ENCODE measurements at regions not wholly inside any gene's neighbourhood (a gene's known extent, or its start where the extent isn't known, plus 50 kb on each side); places are given as distances from the start of the nearest gene placed in this dataset.

- Histone ChIP-seq H3K4me3 (ENCODE audit: insufficient read depth, low read length) (no peak overlapping the region), H3K9me3 (ENCODE audit: low read depth, low read length) (no peaks in the 10 kb centered on the region), H4K20me1 (ENCODE audit: insufficient read depth, low read length) (no peaks in the 10 kb centered on the region), H2AFZ (ENCODE audit: low read length) (no peak overlapping the region), H3K4me1 (ENCODE audit: insufficient read depth, low read length) (no peaks in the 10 kb centered on the region), H3K27me3 (ENCODE audit: insufficient read depth, low read length) (no peaks in the 10 kb centered on the region), H3K79me2 (ENCODE audit: insufficient read depth, low read length) (no peaks in the 10 kb centered on the region), H3K27ac (ENCODE audit: low read depth, low read length) (no peak overlapping the region), H3K4me2 (ENCODE audit: insufficient read depth, low read length) (no peak overlapping the region), H3K36me3 (ENCODE audit: insufficient read depth, low read length) (no peaks in the 10 kb centered on the region)
- TF ChIP-seq, protein P1, sequence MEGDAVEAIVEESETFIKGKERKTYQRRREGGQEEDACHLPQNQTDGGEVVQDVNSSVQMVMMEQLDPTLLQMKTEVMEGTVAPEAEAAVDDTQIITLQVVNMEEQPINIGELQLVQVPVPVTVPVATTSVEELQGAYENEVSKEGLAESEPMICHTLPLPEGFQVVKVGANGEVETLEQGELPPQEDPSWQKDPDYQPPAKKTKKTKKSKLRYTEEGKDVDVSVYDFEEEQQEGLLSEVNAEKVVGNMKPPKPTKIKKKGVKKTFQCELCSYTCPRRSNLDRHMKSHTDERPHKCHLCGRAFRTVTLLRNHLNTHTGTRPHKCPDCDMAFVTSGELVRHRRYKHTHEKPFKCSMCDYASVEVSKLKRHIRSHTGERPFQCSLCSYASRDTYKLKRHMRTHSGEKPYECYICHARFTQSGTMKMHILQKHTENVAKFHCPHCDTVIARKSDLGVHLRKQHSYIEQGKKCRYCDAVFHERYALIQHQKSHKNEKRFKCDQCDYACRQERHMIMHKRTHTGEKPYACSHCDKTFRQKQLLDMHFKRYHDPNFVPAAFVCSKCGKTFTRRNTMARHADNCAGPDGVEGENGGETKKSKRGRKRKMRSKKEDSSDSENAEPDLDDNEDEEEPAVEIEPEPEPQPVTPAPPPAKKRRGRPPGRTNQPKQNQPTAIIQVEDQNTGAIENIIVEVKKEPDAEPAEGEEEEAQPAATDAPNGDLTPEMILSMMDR (IDR thresholded peaks at IDR 0.05; ENCODE audit: extremely low read depth, low read depth, low read length): no peak
- DNase-seq (ENCODE audit: insufficient read length, low spot score, missing footprints): no peak
Observed at GRCh38 chr11:103844327-103845215, 191.9 kb upstream of the DDI1 start.

DNA sequence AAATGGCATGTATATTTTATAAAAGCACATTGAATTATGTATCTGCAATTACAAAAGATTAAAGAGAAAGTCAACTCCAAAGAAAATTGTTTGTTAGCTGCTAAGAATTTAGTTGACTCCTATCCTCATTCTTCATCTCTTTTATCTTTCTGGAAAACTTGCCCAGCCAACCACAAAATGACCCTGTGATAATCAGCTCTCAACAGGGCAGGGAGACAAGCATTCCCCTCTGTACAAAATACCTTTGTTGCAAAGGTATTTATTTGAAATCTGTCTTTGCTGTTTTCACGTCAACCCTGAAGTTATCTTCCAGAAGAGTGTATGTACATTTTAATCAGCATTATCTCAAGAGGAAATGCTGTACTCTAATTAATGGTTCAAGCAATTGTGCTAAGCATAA lies 191.1 kb upstream of the DDI1 start:
- Histone ChIP-seq H3K4me3 (ENCODE audit: insufficient read depth, low read length) (no peak overlapping the region), H3K9me3 (ENCODE audit: low read depth, low read length) (no peaks in the 10 kb centered on the region), H3K27me3 (ENCODE audit: insufficient read depth, low read length) (no peaks in the 10 kb centered on the region), H3K79me2 (ENCODE audit: insufficient read depth, low read length) (no peaks in the 10 kb centered on the region), H2AFZ (ENCODE audit: low read length) (no peak overlapping the region), H3K4me1 (ENCODE audit: insufficient read depth, low read length) (no peaks in the 10 kb centered on the region), H3K4me2 (ENCODE audit: insufficient read depth, low read length) (no peak overlapping the region), H3K36me3 (ENCODE audit: insufficient read depth, low read length) (no peaks in the 10 kb centered on the region), H4K20me1 (ENCODE audit: insufficient read depth, low read length) (no peaks in the 10 kb centered on the region), H3K27ac (ENCODE audit: low read depth, low read length) (no peak overlapping the region)
- TF ChIP-seq, protein P1 (IDR thresholded peaks at IDR 0.05; ENCODE audit: extremely low read depth, low read depth, low read length): no peak
- DNase-seq (ENCODE audit: insufficient read length, low spot score, missing footprints): no peak

GRCh38 chr11:103848686-103849085 lies 187.8 kb upstream of the DDI1 start:
- Histone ChIP-seq H3K36me3 (ENCODE audit: insufficient read depth, low read length) (no peaks in the 10 kb centered on the region), H3K4me2 (ENCODE audit: insufficient read depth, low read length) (no peak overlapping the region), H2AFZ (ENCODE audit: low read length) (no peak overlapping the region), H3K9me3 (ENCODE audit: low read depth, low read length) (no peaks in the 10 kb centered on the region), H3K27ac (ENCODE audit: low read depth, low read length) (no peak overlapping the region), H3K27me3 (ENCODE audit: insufficient read depth, low read length) (no peaks in the 10 kb centered on the region), H3K79me2 (ENCODE audit: insufficient read depth, low read length) (no peaks in the 10 kb centered on the region), H3K4me1 (ENCODE audit: insufficient read depth, low read length) (no peaks in the 10 kb centered on the region), H4K20me1 (ENCODE audit: insufficient read depth, low read length) (no peaks in the 10 kb centered on the region), H3K4me3 (ENCODE audit: insufficient read depth, low read length) (no peak overlapping the region)
- TF ChIP-seq, protein P1 (IDR thresholded peaks at IDR 0.05; ENCODE audit: extremely low read depth, low read depth, low read length): no peak
- no peak for DNase-seq (ENCODE audit: insufficient read length, low spot score, missing footprints)

GRCh38 chr11:103849366-103849765 lies 187.1 kb upstream of the DDI1 start:
- Histone ChIP-seq H3K4me2 (ENCODE audit: insufficient read depth, low read length) (no peak overlapping the region), H3K4me3 (ENCODE audit: insufficient read depth, low read length) (no peak overlapping the region), H3K27ac (ENCODE audit: low read depth, low read length) (no peak overlapping the region), H3K9me3 (ENCODE audit: low read depth, low read length) (no peaks in the 10 kb centered on the region), H3K36me3 (ENCODE audit: insufficient read depth, low read length) (no peaks in the 10 kb centered on the region), H3K27me3 (ENCODE audit: insufficient read depth, low read length) (no peaks in the 10 kb centered on the region), H3K4me1 (ENCODE audit: insufficient read depth, low read length) (no peaks in the 10 kb centered on the region), H4K20me1 (ENCODE audit: insufficient read depth, low read length) (no peaks in the 10 kb centered on the region), H3K79me2 (ENCODE audit: insufficient read depth, low read length) (no peaks in the 10 kb centered on the region), H2AFZ (ENCODE audit: low read length) (no peak overlapping the region)
- no peak for DNase-seq (ENCODE audit: insufficient read length, low spot score, missing footprints)
- TF ChIP-seq, protein P1 (IDR thresholded peaks at IDR 0.05; ENCODE audit: extremely low read depth, low read depth, low read length): no peak
